Esophagus squamous epithelium (tissue), 5 donors: ENCODE measurements at regions not wholly inside any gene's neighbourhood (a gene's known extent, or its start where the extent isn't known, plus 50 kb on each side); places are given as distances from the start of the nearest gene placed in this dataset.

ENCODE experiments used
- DNase-seq: peaks from one replicate; lab custom pipeline; 2025; lab: John Stamatoyannopoulos, UW
- H3K27ac ChIP-seq, 4 donors: fragments of 200-600 bp; sonication (generic); one replicate each; pipeline ENCODE4 v1.5.1; 2016 to 2019; ENCODE audit warnings: mild to moderate bottlenecking in 1 of 4
- H3K27me3 ChIP-seq, 4 donors: fragments of 200-600 bp; sonication (generic); 1 replicate in 3 of 4; 2 replicates in 1 of 4; pipeline versions ENCODE4 v1.5.1 to v1.6.0; 2017 to 2021; ENCODE audit warnings: antibody characterized with exemption in 1 of 4
- H3K36me3 ChIP-seq, 3 donors: fragments of 200-600 bp; sonication (generic); one replicate each; pipeline ENCODE4 v1.5.1; 2016 to 2019
- H3K4me1 ChIP-seq, 3 donors: fragments of 200-600 bp; sonication (generic); one replicate each; pipeline ENCODE4 v1.5.1; 2017 to 2019
- H3K4me3 ChIP-seq, 4 donors: fragments of 200-600 bp; sonication (generic); 1 replicate in 3 of 4; 2 replicates in 1 of 4; pipeline ENCODE4 v1.5.1; 2016 to 2019; ENCODE audit warnings: mild to moderate bottlenecking in 2 of 4, moderate library complexity in 1 of 4
- H3K9me3 ChIP-seq, 3 donors: fragments of 200-600 bp; sonication (generic); one replicate each; pipeline ENCODE4 v1.5.1; 2016 to 2019
- CTCF ChIP-seq, 6 experiments: fragments of 450-650 bp in 4 of 6; fragments of 200-600 bp in 2 of 6; sonication (generic) in 2 of 6; IDR thresholded peaks; one replicate each; pipeline ENCODE4 v1.5.1; 2016 to 2019; ENCODE audit warnings: antibody characterized with exemption in 6 of 6, mild to moderate bottlenecking in 4 of 6, moderate library complexity in 4 of 6
- POLR2A ChIP-seq, 4 donors: fragments of 450-650 bp; IDR thresholded peaks; one replicate each; pipeline ENCODE4 v1.6.1; 2017; ENCODE audit warnings: antibody characterized with exemption in 4 of 4, mild to moderate bottlenecking in 4 of 4, moderate library complexity in 3 of 4
- WGBS, 2 donors: methylation state at CpG; one replicate each; pipeline ENCODE4 v1.1.5; 2018; 5-methylcytosine and 5-hydroxymethylcytosine counted together
- intact Hi-C: fragments of 100-400 bp; cut with DNase I; formaldehyde crosslinking; loops from one replicate; pipeline ENCODE4 v1.15.0; 2022
- donor health status: DM: yes; HTN: yes; CAD: no.

DNA sequence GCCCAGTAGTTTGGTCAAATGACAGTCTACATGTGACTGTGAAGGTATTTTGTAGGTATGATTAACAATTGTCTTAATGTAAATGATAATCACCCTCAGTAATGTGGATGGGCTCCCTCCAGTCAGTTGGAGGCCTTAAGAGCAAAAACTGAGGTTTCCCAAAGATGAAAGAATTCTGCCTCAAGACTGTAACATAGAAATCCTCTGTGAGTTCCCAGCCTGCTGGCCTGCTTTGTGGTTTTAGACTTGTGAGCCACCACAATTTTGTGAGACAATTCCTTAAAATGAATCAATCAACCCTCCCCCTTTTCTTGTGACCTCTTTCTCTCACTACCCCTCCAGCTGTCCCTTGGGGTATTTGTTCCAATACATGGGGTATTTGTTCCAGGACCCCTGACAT, 226.4 kb upstream of the DPYD start:
- Histone ChIP-seq H3K27me3 (no peaks in the 10 kb centered on the region), H3K4me3 (no peak overlapping the region), H3K36me3 (no peaks in the 10 kb centered on the region), H3K27ac (no peak overlapping the region), H3K9me3 (peaks cover 0 to 8% (median 0%) of the 10 kb centered on the region in 3 donors), H3K4me1 (no peaks in the 10 kb centered on the region)
- TF ChIP-seq CTCF (IDR thresholded peaks at IDR 0.05) (no peak), POLR2A (IDR thresholded peaks at IDR 0.05) (no peak)
- DNase-seq = no peak
- intact Hi-C loops = no loop called here

DNA sequence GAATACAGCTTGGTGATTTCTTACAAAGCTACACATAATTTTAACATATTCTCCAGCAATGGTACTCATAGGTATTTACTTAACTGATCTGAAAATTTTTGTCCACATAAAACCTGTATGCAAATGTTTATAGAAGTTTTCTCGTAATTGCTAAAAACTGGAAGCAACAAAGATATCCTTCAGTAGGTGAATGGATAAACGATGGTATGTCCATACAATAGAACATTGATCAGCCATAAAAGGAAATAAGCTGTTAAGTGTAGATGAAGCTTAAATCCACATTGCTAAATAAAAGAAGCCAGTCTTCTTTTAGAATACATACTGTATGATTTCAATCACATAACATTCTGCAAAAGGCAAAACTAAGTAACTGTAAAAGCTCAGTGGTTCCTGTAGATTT, 224.8 kb upstream of the DPYD start:
- H3K4me1 ChIP-seq = no peaks in the 10 kb centered on the region
- WGBS, 2 donors = 70 to 80% methylated on average over 2 of the region's 2 CpGs
- H3K27me3 ChIP-seq = no peaks in the 10 kb centered on the region
- intact Hi-C loops = no loop called here
- H3K4me3 ChIP-seq = no peak overlapping the region
- DNase-seq = no peak
- H3K9me3 ChIP-seq = no peaks in the 10 kb centered on the region
- H3K36me3 ChIP-seq = no peaks in the 10 kb centered on the region
- TF ChIP-seq POLR2A (IDR thresholded peaks at IDR 0.05) = no peak
- TF ChIP-seq CTCF (IDR thresholded peaks at IDR 0.05) = no peak
- no peak overlapping the region for H3K27ac ChIP-seq

- Histone ChIP-seq H3K4me1 (no peaks in the 10 kb centered on the region), H3K27me3 (no peaks in the 10 kb centered on the region), H3K9me3 (no peaks in the 10 kb centered on the region), H3K27ac (no peak overlapping the region), H3K36me3 (no peaks in the 10 kb centered on the region), H3K4me3 (no peak overlapping the region)
- WGBS, 2 donors = 33 to 46% methylated on average over 2 of the region's 2 CpGs
- no peak for DNase-seq
- TF ChIP-seq CTCF (IDR thresholded peaks at IDR 0.05) = no peak
- TF ChIP-seq POLR2A (IDR thresholded peaks at IDR 0.05) = no peak
- intact Hi-C loops = no loop called here
Observed at GRCh38 chr1:98143403-98143802, 222.6 kb upstream of the DPYD start.

GRCh38 chr1:98133131-98133530, 212.3 kb upstream of the DPYD start:
- intact Hi-C loops = no loop called here
- TF ChIP-seq POLR2A (IDR thresholded peaks at IDR 0.05) (no peak), CTCF (IDR thresholded peaks at IDR 0.05) (no peak)

DNA sequence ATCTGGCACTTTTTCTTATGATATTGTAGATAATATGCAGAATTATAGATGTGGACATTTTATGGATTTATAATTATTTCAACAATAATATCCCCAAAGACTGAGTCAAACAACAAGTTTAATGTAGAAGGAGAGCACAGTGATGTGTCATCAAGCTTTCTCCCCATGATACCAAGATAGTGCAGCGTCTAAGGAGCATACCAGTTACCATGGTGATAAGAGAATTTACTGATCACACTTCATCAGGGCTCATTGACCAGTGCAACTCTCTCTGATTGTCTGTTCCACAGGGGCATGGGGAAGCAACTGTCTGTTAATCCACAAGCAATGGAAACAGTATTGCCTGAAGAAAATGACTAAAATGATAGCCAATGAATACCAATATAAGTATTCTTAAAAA, 209.6 kb upstream of the DPYD start:
- H3K27ac ChIP-seq = no peak overlapping the region
- no peaks in the 10 kb centered on the region for H3K27me3 ChIP-seq
- TF ChIP-seq CTCF (IDR thresholded peaks at IDR 0.05) = no peak
- TF ChIP-seq POLR2A (IDR thresholded peaks at IDR 0.05) = no peak
- no peak for DNase-seq
- no peaks in the 10 kb centered on the region for H3K36me3 ChIP-seq
- intact Hi-C loops = no loop called here
- no peak overlapping the region for H3K4me3 ChIP-seq
- H3K4me1 ChIP-seq = no peaks in the 10 kb centered on the region
- H3K9me3 ChIP-seq = no peaks in the 10 kb centered on the region
- WGBS, 2 donors = 19 to 50% methylated on average over 1 of the region's 1 CpG

More at GRCh38 chr1:98133131-98133530, 212.3 kb upstream of the DPYD start:
- 47 to 58% methylated on average over 4 of the region's 4 CpGs for WGBS, 2 donors
- Histone ChIP-seq H3K4me3 (no peak overlapping the region), H3K4me1 (no peaks in the 10 kb centered on the region), H3K27me3 (no peaks in the 10 kb centered on the region), H3K27ac (no peak overlapping the region), H3K36me3 (no peaks in the 10 kb centered on the region), H3K9me3 (no peaks in the 10 kb centered on the region)
- no peak for DNase-seq
